ENCODE measurements at regions not wholly inside any gene's neighbourhood (a gene's known extent, or its start where the extent isn't known, plus 50 kb on each side); places are given as distances from the start of the nearest gene placed in this dataset.

- H3K79me2 ChIP-seq (ENCODE audit: insufficient read depth, low read length), result no peaks in the 10 kb centered on the region
- 22% methylated on average over 1 of the region's 1 CpG for WGBS (ENCODE audit: low lambda C conversion rate)
- BruUV-seq (replicated peaks), result no TSS peak
- POLR2A ChIA-PET, result no interaction called here
- peaks cover 11% of the 10 kb centered on the region for H3K9me3 ChIP-seq (ENCODE audit: low read length)
- H3K27ac ChIP-seq (ENCODE audit: extremely low read length, insufficient read depth, low read length), result no peak overlapping the region
- in situ Hi-C loops (cut with HindIII; ENCODE audit: extremely low pct_ligation_motif_present, low pct_unique_long_range_greater_than_20kb) (no loop called here), intact Hi-C loops (cut with micrococcal nuclease; ENCODE audit: unreplicated experiment) (no loop called here)
- no peak overlapping the region for H3K4me3 ChIP-seq (replicated peaks in 1 of 3; ENCODE audit: insufficient read depth in 1 of 3, low read depth in 2 of 3, low read length in 3 of 3)
- FAIRE-seq (no peak), ATAC-seq (no peak), DNase-seq (ENCODE audit: low spot score) (no peak)
- no peaks in the 10 kb centered on the region for H3K4me1 ChIP-seq (ENCODE audit: insufficient read depth, low read length)
- H3K36me3 ChIP-seq (replicated peaks in 1 of 2; ENCODE audit: control insufficient read depth in 1 of 2, insufficient read depth in 2 of 2, low read length in 2 of 2), result no peaks in the 10 kb centered on the region
- CTCF ChIA-PET (ENCODE audit: low intra/inter-chr PET ratio, low total read pairs), result no interaction called here
- H3K4me2 ChIP-seq (ENCODE audit: low read depth, low read length), result no peak overlapping the region
- TF ChIP-seq CCDC6 (CRISPR knock-in tag; IDR thresholded peaks at IDR 0.05), result no peak
- no peak for TF ChIP-seq TCF12 (IDR thresholded peaks at IDR 0.05)
- no peak for TF ChIP-seq TCF12 (CRISPR knock-in tag; IDR thresholded peaks at IDR 0.05)
- TF ChIP-seq ZC3H13 (CRISPR knock-in tag; IDR thresholded peaks at IDR 0.05), result no peak
- no peak for TF ChIP-seq SP140L (CRISPR knock-in tag; IDR thresholded peaks at IDR 0.05; ENCODE audit: borderline replicate concordance)
- no peak for TF ChIP-seq ETV5 (CRISPR knock-in tag; IDR thresholded peaks at IDR 0.05; ENCODE audit: borderline replicate concordance)
- TF ChIP-seq ZFP36L2 (CRISPR knock-in tag; IDR thresholded peaks at IDR 0.05), result no peak
- no peak for TF ChIP-seq ZNF326 (CRISPR knock-in tag; IDR thresholded peaks at IDR 0.05; ENCODE audit: borderline replicate concordance)
- TF ChIP-seq FOXO1 (CRISPR knock-in tag; IDR thresholded peaks at IDR 0.05), result no peak
- no peak for TF ChIP-seq PHF8 (CRISPR knock-in tag; IDR thresholded peaks at IDR 0.05)
- TF ChIP-seq HNRNPUL1 (IDR thresholded peaks at IDR 0.05; ENCODE audit: low read depth, low read length), result no peak
- no peak for TF ChIP-seq MAF1 (CRISPR knock-in tag; IDR thresholded peaks at IDR 0.05; ENCODE audit: borderline replicate concordance)
- no peak for TF ChIP-seq ZNF674 (CRISPR knock-in tag; IDR thresholded peaks at IDR 0.05; ENCODE audit: low read depth)
- TF ChIP-seq ZBTB43 (CRISPR knock-in tag; conservative IDR thresholded peaks at IDR 0.05), result no peak
- no peak for TF ChIP-seq ZNF720 (CRISPR knock-in tag; IDR thresholded peaks at IDR 0.05)
- TF ChIP-seq ZNF7 (CRISPR knock-in tag; IDR thresholded peaks at IDR 0.05), result no peak
- no peak overlapping the region for H2AFZ ChIP-seq (ENCODE audit: low read length)
- no peaks in the 10 kb centered on the region for H3K27me3 ChIP-seq (ENCODE audit: control insufficient read depth in 1 of 2, insufficient read depth in 2 of 2, low read length in 2 of 2)
- no peak overlapping the region for H3K9ac ChIP-seq (ENCODE audit: insufficient read depth, low read depth, low read length)
- H4K20me1 ChIP-seq (ENCODE audit: insufficient read depth, low read length), result no peaks in the 10 kb centered on the region
Observed at GRCh38 chr15:47402829-47403228, 314.5 kb upstream of the SEMA6D start.
